Hematopoietic multipotent progenitor cell treated with erythropoietin and hydrocortisone succinate and interleukin-3 and kit ligand, for 8 days (in vitro differentiated cells): ENCODE measurements at regions not wholly inside any gene's neighbourhood (a gene's known extent, or its start where the extent isn't known, plus 50 kb on each side); places are given as distances from the start of the nearest gene placed in this dataset.

Source experiments
- DNase-seq: peaks from one replicate; pipeline ENCODE4 v3.0.0-alpha.2; 2015

GRCh38 chr9:81480828-81481604 lies 208.3 kb downstream of the TLE1 start:
- no peak for DNase-seq

GRCh38 chr9:81479573-81479972 lies 209.8 kb downstream of the TLE1 start:
- DNase-seq, result no peak

GRCh38 chr9:81477669-81478068 lies 211.7 kb downstream of the TLE1 start:
- no peak for DNase-seq

GRCh38 chr9:81476813-81477490 lies 212.4 kb downstream of the TLE1 start:
- DNase-seq, result no peak

- no peak for DNase-seq
Measured at GRCh38 chr9:81474792-81475191, 214.6 kb downstream of the TLE1 start.

- DNase-seq, result no peak
Measured at GRCh38 chr9:81474125-81474524, 215.2 kb downstream of the TLE1 start.

- no peak for DNase-seq
Measured at GRCh38 chr9:81473708-81474107, 215.6 kb downstream of the TLE1 start.

- no peak for DNase-seq
Measured at GRCh38 chr9:81473206-81473605, 216.1 kb downstream of the TLE1 start.

- no peak for DNase-seq
Measured at GRCh38 chr9:81472701-81473100, 216.6 kb downstream of the TLE1 start.

- DNase-seq, result no peak
Measured at GRCh38 chr9:81470864-81471263, 218.5 kb downstream of the TLE1 start.

- DNase-seq, result no peak
Measured at GRCh38 chr9:81468084-81468595, 221.2 kb downstream of the TLE1 start.

GRCh38 chr9:81466981-81467380 lies 222.4 kb downstream of the TLE1 start:
- no peak for DNase-seq

- DNase-seq, result no peak
Measured at GRCh38 chr9:81465468-81466011, 223.8 kb downstream of the TLE1 start.

GRCh38 chr9:81462801-81463200 lies 226.5 kb downstream of the TLE1 start:
- no peak for DNase-seq

- no peak for DNase-seq
Measured at GRCh38 chr9:81461196-81461595, 228.2 kb downstream of the TLE1 start.

GRCh38 chr9:81460693-81461092 lies 228.7 kb downstream of the TLE1 start:
- DNase-seq, result no peak

- DNase-seq, result no peak
Measured at GRCh38 chr9:81459591-81459990, 229.8 kb downstream of the TLE1 start.

GRCh38 chr9:81456431-81457006 lies 232.8 kb downstream of the TLE1 start:
- DNase-seq, result no peak

- no peak for DNase-seq
Measured at GRCh38 chr9:81455462-81456219, 233.7 kb downstream of the TLE1 start.

- no peak for DNase-seq
Measured at GRCh38 chr9:81445331-81445921, 243.9 kb downstream of the TLE1 start.

- no peak for DNase-seq
Measured at GRCh38 chr9:81431641-81432040, 257.7 kb downstream of the TLE1 start.

- DNase-seq, result no peak
Measured at GRCh38 chr9:81430727-81431126, 258.6 kb downstream of the TLE1 start.

GRCh38 chr9:81427870-81428269 lies 261.5 kb downstream of the TLE1 start:
- DNase-seq, result no peak
